ENCODE measurements at regions not wholly inside any gene's neighbourhood (a gene's known extent, or its start where the extent isn't known, plus 50 kb on each side); places are given as distances from the start of the nearest gene placed in this dataset.

DNA sequence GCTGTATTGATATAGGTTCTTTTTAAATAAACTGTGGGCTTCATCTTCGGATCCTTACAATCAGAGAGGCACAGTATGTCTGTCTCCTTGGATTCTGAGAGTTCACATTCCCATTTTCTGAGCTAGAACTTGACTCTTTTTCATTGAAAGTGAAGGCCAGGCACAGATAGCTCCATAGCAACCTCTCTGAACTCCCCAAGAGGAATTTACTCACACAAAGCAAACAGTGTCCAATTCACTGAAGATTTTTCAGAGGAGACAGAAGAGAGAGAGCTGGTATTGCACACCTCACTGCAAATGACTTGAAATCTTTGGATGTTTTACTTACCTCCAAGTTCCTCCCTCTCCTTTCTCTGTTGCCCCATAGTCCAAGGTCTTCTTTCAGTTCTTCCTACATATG, 130.9 kb upstream of the CASK start:
- H3K4me1 ChIP-seq, result no peaks in the 10 kb centered on the region
- intact Hi-C loops (cut with DNase I), result no loop called here

DNA sequence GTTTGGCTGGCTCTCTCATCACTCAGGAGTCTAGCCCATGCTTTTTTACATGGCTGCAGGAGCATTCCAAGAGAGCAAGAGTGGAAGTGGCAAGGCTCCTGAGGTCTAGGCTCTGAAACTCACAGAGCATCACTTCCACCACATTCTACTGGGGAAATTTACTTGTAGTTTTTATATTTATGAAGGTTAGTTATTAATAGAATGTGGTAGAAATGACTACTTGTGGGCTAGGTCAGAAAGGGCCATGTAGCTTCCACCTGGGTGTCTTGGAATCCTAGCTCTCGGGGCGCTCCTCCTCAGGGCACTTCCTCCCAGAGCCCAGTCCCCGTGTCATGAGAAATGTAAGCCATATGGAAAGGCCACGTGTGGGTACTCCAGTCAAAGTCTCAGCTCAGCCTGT, 127.0 kb upstream of the CASK start:
- H3K27ac ChIP-seq, result no peak overlapping the region
- no peaks in the 10 kb centered on the region for H3K4me1 ChIP-seq
- no peaks in the 10 kb centered on the region for H3K27me3 ChIP-seq
- ATAC-seq (no peak), DNase-seq (no peak)
- intact Hi-C loops (cut with DNase I), result no loop called here
- H3K4me3 ChIP-seq, result no peak overlapping the region
- no peaks in the 10 kb centered on the region for H3K36me3 ChIP-seq
- H3K9me3 ChIP-seq, result no peaks in the 10 kb centered on the region
- TF ChIP-seq CTCF (IDR thresholded peaks at IDR 0.05), result no peak

More for the DNA sequence above, 130.9 kb upstream of the CASK start:
- no peak for DNase-seq
- Histone ChIP-seq H3K27ac (no peak overlapping the region), H3K4me3 (no peak overlapping the region), H3K36me3 (no peaks in the 10 kb centered on the region), H3K9me3 (no peaks in the 10 kb centered on the region), H3K27me3 (no peaks in the 10 kb centered on the region)
- no peak for ATAC-seq
- TF ChIP-seq CTCF (IDR thresholded peaks at IDR 0.05), result no peak

GRCh38 chrX:42047886-42048285, 124.5 kb upstream of the CASK start:
- no peak for TF ChIP-seq CTCF (IDR thresholded peaks at IDR 0.05)
- Histone ChIP-seq H3K9me3 (no peaks in the 10 kb centered on the region), H3K4me3 (no peak overlapping the region), H3K27me3 (no peaks in the 10 kb centered on the region), H3K4me1 (no peaks in the 10 kb centered on the region), H3K27ac (no peak overlapping the region), H3K36me3 (no peaks in the 10 kb centered on the region)
- intact Hi-C loops (cut with DNase I), result no loop called here
- no peak for ATAC-seq
- no peak for DNase-seq

GRCh38 chrX:42028109-42028508, 104.8 kb upstream of the CASK start:
- Histone ChIP-seq H3K9me3 (no peaks in the 10 kb centered on the region), H3K4me3 (no peak overlapping the region), H3K27me3 (no peaks in the 10 kb centered on the region), H3K27ac (no peak overlapping the region), H3K4me1 (no peaks in the 10 kb centered on the region), H3K36me3 (no peaks in the 10 kb centered on the region)
- TF ChIP-seq CTCF (IDR thresholded peaks at IDR 0.05), result no peak
- intact Hi-C loops (cut with DNase I), result no loop called here
- ATAC-seq (no peak), DNase-seq (no peak)

GRCh38 chrX:42027367-42028000, 104.1 kb upstream of the CASK start:
- no peak overlapping the region for H3K27ac ChIP-seq
- TF ChIP-seq CTCF (IDR thresholded peaks at IDR 0.05), result no peak
- no peaks in the 10 kb centered on the region for H3K4me1 ChIP-seq
- ATAC-seq (no peak), DNase-seq (no peak)
- H3K27me3 ChIP-seq, result no peaks in the 10 kb centered on the region
- no peaks in the 10 kb centered on the region for H3K36me3 ChIP-seq
- no peak overlapping the region for H3K4me3 ChIP-seq
- no peaks in the 10 kb centered on the region for H3K9me3 ChIP-seq
- intact Hi-C loops (cut with DNase I), result no loop called here

DNA sequence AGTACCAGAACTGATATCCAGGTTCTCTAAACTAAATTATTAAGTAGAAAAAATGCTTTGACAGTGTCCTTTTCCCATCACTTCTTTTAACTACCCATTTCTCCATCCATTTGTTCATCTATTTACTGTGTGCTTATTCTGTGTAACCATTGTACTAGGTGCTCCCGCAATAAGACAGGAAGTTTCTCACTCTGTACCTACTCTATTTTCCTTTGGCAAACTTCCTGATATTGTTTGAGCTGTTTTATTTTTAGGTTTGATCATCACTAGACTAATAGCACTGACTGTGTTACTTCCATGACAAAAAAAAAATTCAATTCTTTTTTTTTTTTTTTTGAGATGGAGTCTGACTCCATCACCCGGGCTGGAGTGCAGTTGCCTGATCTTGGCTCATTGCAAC, 102.5 kb upstream of the CASK start:
- ATAC-seq (no peak), DNase-seq (no peak)
- Histone ChIP-seq H3K4me3 (no peak overlapping the region), H3K27me3 (no peaks in the 10 kb centered on the region), H3K9me3 (no peaks in the 10 kb centered on the region), H3K36me3 (no peaks in the 10 kb centered on the region), H3K4me1 (no peaks in the 10 kb centered on the region), H3K27ac (no peak overlapping the region)
- intact Hi-C loops (cut with DNase I), result no loop called here
- no peak for TF ChIP-seq CTCF (IDR thresholded peaks at IDR 0.05)
